HG02763 (cell line): ENCODE measurements at regions not wholly inside any gene's neighbourhood (a gene's known extent, or its start where the extent isn't known, plus 50 kb on each side); places are given as distances from the start of the nearest gene placed in this dataset.

Experiments used
- ATAC-seq: cut with Tn5 transposase; IDR thresholded peaks from one replicate; pipeline ENCODE4 v1.9.1; 2021; ENCODE audit warnings: mild to moderate bottlenecking, moderate library complexity; ENCODE audit not compliant: unreplicated experiment

DNA sequence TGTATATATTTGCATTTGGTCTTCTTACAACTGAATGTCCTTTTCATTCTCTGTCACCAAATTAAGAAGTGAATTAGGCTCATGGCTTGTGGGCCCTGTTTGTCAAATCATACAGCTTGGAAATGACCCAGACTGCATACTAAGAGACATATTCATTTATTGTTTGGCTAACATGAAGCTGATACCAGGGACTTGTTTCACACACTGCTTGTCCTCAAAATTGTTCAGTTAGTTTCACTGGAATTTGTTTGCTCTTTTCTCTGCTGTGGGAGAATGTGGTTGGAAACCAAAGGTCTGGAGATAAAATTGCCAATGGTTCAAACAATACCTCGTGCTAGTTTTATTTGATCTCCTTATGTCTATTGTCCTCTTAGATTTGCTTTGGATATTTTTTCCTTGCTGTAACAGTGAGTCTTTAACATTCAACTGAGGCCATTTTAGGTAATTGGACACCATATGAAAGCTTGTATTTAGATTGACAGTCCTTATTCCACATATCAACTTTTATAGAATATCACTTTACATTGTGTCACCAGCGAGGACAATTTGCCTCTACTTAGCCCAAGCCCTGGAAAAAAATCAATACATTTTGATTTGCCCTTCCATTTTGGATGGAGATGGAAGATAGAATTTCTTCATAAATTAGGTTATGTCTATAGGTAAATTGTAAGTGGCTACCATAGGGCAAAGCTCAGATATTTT, 144.3 kb upstream of the MTAP start:
- ATAC-seq: no peak

DNA sequence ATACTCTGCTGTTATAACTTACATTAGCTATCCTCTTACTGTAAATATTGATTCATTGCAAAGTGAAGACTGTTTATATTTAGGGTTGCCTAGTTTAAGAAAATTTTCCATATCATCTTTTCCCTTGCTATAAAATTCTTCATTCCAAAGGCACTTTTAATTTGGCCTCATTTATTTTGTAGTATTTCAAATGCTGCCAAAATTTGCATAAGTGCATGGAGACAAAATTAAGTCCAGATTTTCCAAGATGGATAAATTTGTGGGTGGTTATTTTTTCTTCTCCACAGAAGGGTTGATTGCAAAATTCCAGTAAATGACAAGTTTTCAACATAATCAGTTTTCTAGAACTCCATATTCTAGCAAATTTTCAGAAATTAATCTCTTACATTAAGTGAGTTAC, 141.5 kb upstream of the MTAP start:
- ATAC-seq: no peak

DNA sequence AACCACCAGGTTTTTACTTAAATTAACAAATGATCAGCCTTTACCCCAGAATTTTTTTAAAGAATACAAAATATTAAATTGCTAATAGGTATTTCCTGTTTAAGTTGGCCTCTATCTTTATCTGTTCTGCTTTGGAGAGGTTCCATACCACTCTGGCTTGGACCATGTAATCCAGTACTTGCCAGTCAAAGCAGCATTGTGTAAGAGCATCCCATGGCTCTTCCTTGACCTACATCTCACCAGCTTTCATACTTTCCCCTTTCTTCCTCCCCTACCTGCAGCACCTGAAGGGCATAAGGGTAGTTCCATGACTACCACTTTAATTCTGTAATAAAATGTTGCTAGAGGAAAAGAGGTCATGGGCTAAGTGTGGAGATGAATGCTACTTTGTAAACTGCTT, 140.8 kb upstream of the MTAP start:
- ATAC-seq: no peak

DNA sequence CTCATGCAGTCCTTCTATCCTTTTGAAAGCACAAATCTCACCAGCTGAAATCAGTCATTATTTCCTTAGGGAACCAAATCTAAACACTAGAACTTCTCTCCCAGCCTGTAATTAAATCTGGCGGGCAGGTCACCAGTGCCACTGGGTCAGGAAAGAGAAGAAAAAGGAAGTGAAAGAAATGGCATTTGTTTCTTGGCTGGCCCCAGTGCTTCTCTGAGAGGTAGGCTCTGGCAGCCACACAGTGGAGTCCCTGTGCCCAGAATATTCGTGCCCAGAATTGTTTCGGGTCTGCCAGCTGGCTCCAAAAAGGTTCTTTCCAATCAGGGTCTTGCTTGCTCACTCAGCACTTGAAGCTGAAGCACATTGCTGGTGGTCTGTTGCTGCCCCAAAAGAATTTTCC, 133.9 kb upstream of the MTAP start:
- no peak for ATAC-seq

DNA sequence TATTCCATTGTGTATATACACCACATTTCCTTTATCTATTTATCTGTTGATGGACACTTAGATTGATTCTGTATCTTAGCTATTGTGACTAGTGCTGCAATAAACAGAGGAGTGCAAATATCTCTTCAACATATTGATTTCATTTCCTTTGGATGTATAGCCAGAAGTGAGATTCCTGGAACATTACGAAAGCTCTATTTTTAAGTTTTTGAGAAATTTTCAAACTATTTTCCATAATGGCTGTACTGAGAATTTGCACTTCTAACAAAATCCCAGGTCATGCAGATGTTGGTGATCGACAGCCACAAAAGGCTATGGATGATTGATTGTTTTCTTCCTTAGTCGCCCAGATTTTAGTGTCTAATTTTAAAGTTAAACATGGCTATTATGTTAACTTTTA, 132.7 kb upstream of the MTAP start:
- no peak for ATAC-seq

DNA sequence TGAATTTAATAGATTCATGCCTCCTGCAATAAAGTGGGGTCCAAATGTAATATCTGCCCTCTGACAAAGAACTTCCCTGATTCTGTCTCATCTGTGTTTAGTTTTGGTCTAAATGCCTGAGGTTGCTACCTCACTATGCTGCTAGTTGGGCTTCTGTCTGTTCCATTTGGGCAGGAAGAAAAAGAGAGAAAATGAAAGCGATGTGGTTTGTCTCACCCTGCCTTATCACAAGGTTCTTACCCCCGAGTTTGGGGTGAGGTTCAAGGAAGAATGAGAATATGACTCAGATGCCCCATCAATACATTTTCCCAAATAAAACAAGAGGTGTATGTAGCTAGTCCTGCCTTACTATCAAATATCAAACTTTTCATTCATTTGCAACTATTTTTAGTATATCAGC, 132.1 kb upstream of the MTAP start:
- ATAC-seq: no peak

DNA sequence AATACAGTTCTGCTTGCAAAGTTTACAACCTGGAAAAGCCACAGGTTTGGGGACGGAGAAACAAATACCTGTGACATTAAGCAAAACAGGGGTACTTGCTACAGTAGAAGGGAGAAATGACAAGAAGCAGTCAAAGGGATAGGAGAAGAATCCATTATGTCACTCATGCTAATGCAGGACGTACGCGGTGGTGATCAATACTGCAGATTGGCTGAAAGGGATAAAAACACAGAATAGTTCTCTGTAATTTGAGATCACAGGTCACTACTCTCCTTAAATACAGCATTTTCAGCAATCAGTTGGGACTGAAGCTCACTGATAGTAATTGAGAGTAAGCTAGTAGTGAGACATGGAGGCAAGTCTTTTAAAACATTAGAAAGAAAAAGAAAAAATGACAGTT, 130.3 kb upstream of the MTAP start:
- ATAC-seq: no peak

DNA sequence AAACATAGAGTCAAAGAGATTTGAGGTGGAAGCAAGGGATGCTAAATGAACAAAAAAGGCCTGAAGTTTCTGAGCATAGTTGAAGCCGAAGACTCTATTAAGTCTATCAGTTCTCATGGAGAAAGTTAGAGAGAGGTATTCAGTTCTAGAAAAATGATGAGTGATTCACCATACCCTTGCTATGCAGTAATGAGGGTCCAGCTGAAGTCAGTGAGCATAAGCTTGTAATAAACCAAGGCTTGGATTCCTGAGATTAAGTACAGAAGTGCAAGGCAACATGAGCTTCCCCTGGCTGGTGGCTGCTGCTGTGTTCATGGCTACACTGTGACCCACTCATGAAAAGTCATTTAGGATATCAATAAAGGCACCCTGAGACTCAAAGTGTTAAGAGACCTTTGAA, 129.7 kb upstream of the MTAP start:
- no peak for ATAC-seq

DNA sequence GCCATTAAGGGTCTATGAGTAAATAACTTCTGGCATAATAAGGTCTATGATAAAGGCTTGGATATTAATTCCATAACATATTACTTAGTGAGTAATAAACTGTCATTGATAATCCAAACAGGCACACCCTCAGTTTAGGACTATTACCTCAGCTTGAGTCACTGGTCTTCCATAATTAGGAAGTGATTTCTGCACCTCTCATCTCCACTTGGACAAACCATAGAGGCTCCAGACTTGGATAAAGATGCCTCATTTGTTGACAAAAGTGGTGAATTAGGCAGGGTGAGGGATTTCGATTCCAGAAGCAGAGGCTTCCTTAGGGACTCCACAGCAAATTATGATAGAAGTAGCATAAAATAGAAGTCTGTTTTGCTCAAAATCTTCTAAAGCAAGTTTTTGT, 127.5 kb upstream of the MTAP start:
- ATAC-seq: no peak

DNA sequence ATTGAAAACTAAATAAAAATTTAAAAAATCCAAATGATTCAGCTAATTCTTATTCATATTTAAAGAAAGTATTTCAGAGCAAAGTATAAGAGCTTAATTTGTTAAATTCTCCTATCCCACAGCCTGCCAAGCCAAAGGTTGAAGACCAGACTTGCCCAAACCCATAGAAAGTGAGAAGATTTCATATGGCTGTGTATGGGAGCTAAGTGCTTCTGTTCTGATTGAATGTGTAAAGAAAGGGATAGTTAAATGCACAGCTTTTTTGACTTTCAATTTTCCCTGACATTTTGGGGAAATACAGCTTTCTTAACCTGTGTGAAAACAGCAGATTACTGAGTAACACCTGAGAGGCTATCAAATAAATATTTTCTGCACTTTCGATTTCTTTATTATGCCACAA, 125.0 kb upstream of the MTAP start:
- no peak for ATAC-seq

DNA sequence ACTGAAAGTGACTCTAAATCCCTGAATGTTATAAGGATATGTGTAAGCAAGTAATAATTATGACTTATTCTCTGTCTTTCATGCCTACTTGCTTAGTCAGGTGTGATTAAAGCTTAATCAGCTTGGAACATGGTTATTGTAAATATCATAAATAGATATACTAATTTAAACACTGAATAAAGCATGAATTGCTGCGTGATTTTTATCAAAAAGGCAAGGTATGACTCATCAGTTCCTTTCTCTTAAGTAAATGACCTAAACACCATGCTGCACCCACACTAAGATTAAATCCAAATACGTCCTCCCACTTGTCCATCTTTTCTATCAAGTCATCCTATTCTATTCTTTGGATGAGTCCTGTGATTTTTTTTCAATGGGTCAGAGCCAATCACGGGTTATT, 124.6 kb upstream of the MTAP start:
- no peak for ATAC-seq

DNA sequence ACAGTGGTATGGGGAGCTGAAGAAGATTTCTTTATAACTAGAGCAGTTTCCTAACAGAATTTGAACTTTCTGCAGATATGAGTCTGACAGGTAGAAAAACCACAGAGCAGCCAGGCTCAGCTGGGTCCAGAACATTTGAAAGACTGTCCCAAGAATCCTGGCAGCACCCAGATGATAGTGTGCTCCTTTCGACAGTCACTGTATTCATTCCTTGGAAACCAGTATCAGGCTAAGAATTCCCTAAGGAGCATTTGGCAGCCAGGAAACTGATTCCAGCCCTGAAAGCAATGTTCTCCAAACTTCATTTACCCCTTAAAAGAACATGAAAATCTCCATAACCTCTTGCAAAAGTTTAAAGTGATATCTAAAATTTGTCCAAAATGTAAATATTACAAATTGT, 123.0 kb upstream of the MTAP start:
- no peak for ATAC-seq

DNA sequence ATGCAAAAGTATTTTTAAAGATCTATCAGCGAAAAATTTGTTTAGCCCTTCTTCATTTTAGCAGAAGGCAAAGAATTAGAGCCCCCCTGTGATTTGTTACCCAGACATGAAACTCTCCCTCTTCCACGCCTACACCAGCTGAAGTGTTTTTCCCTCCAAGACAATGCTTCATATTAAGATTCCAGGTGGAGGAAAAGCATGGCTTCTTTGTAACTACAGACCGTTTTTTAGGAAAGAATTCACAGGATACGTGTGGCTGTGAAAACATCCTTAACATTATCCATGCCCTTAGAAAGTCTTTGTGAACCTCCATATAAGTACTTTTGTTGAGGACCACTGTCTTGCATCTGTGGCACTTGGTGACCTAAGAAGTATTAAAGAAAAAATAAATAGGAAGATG, 121.8 kb upstream of the MTAP start:
- ATAC-seq: no peak

DNA sequence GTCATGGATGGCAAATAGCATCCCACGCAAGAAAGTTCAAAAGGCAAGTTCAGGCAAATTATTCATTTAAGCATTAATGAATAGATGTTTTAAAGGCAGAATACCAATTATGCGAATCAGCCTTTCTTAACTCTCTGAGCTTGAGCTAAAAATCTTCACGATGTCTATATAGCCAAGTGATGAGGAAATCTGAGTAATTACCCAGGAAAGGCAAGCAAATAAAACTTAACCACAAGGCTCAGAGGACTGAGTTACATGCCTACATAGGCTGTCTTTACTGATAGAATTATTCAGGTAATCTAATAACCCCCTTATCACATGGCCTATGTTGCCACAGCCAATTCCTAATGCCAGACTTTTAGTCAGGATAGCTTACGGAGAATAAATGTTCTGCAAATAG, 120.8 kb upstream of the MTAP start:
- ATAC-seq: no peak

DNA sequence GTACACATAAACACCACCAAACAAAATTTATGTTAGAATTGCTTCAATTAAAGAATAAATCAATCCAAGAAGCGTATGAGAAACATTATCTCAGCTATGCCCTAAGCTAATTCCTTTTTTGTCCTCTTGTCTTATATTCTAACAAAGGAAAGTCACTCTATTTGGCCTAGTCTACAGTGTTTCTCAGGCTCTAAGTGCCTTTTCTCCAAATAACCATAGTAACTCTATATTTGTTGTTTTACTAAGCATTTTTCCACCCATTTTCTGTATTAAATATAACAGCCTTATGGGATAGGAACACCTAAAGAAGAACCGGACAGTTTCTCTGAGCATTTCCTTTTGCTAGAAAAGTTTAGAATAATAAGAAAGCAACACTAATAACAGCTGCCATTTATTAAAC, 120.1 kb upstream of the MTAP start:
- ATAC-seq: no peak

DNA sequence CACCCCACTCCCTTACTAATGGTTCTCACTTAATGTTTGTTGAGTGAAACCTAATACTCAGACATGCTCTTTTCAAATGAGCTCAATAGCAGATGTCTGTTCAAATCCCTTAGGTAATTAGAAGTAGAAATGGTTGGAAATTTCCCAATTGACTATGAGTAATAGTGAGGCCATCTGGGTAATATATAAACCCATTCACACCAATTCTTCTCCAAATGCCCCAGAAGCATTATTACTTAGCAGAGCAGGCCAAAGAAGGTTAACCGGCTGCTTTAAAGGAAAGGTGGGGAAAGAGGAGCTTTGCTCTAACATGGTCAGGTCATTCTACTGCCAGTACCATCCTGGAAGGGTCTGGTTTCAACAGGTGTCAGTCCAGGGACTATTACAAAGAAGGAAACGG, 119.5 kb upstream of the MTAP start:
- no peak for ATAC-seq

DNA sequence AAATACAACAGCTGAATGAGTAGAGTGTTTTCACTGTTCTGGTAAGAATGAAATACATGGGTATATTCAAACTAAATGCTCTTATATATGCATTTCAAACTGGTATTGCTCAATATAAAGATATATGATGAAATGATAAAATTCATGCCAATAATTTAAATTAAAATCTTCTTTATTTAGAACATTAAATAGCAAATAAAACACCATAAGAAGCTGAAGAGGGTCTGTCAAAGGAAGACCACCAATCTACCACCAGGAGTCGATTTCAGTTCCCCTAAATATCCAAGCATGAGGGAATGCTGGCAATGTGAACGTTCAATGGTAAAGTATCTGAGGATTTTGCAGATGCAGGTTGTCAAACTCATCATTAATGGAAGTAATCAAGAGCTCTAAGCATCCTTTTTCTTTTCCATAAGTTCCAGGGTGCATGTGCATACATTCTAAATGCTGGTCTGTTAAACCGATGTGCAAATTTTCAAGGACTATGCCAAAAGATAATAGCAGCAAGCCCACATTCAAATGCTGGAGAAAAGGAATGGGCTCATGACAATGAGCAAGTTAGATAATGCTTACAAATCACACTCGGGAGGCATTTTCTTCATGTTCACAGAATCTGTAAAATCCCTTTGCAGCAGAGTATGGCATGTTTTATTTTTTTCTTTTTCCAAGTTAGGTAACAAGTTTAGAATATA, 118.8 kb upstream of the MTAP start:
- ATAC-seq: no peak

DNA sequence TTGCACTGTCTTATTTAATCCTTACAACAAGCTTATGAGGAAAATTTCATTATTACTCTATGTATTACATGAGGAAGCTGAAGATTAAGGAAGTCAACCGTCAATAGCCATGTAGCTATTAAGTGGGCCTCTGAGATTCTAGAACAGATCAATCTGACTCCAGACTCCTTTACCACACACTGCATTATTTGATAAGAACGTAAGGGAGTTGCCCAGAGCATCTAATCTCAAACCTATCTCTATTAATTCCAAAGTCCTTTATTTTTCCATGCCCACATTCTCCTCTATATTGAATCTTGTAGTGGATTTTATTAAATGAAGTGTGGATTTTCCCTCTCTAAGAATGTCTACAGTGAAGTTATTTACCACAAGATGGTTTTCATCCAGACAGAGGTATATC, 118.2 kb upstream of the MTAP start:
- ATAC-seq: no peak

DNA sequence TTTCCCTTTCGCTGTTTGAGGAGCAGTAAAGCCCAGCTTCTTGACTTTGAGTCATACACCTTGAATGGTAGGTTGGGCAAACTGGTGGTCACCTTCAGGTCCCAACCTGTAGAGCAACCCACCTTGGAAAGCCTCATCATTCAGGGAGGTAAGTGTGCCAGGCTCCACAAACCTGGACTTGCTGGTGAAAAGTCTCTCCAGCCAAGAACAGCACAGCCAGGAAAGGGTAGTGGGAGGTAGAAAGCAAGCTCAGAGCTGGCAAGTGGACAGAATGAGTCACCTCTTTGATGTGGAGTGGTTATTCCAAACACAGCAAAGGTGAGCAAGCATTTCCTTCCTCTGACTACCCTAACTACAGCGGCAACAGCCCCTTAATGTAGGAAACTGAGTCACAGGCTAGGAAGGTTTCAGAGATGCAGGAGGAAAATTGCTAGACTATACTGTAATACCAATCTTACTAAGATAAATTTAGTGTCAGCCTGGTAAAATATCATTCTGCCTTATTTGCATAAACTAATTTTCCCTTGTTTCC, 117.5 kb upstream of the MTAP start:
- ATAC-seq: no peak

DNA sequence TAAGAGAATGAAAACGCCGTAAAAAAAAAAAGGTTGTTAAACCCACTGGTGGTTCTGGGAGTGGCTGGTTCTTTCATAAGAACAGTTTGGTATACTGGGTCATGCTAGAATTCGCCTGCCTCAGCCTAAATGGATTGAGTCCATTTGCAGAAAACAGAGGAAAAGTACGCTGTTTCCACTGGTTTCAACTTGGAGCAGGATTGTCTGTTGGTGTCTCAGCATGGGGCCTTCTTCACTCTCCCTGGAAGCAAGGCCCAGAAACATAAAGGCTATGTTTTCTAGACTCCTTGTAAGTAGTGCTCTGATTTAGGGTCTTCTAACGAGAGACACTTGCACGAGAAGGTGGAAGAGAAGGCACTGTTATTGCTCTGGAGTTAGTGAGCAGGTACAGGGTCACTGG, 116.9 kb upstream of the MTAP start:
- no peak for ATAC-seq

DNA sequence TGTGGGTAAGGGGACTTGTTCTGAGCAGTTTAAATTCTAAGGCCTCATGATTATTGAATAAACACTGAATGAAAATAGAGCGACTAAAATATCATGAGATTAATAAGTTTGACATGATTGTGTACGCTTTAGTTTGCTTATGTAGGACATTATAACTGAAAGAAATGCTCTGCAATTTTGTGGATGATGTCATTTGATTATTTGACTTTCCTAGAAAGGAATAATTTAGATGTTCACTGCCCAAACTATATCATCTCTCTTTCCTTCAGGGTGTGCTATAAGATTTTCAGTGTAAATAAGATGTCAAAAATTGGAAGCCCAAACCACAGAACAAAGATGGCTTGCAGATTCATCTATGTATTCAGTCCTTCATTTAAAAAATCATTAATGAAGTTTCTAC, 115.7 kb upstream of the MTAP start:
- ATAC-seq: no peak

DNA sequence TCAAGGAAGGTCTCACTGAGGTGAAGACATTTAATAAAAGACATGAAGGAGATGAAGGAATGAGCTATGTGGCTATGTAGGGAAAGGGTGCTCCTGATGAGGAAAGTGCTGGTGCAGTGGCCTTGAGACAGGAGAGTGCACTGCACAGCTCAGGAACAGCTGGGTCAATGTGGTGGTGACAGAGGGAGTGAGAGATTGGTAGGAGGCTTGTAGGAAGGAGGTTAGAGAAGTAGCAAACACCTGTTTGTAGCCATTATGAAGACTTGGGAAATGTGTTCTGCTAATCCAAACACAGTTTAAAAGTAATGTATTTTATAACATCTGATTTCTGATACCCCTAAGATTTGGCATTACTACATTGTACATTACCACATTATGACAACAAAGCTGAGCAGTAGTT, 115.1 kb upstream of the MTAP start:
- ATAC-seq: no peak
